ENCODE measurements at regions not wholly inside any gene's neighbourhood (a gene's known extent, or its start where the extent isn't known, plus 50 kb on each side); places are given as distances from the start of the nearest gene placed in this dataset.

DNA sequence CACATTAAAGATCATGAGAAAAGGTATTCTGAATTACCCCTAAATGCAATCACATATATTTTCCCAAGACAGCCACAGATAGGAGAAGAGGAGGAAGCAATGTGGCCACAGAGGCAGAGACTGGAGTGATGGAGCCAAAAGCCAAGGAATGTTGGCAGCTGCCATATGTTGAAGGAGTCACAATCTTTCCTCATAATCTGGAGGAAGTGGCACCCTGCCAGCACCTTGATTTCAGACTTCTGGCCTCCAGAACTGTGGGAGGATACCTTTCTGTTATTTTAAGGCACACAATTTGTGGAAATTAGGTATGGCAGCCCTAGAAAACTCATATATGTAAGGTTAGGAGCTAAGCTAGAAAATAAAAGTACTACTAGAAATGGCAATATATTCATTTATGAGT is 139.9 kb upstream of the GAS1 start:
- no peak overlapping the region for H2AFZ ChIP-seq (ENCODE audit: low read depth, low read length, poor library complexity, severe bottlenecking)
- H3K4me1 ChIP-seq (ENCODE audit: control insufficient read depth in 1 of 2, insufficient read depth in 2 of 2, low read length in 2 of 2) = no peaks in the 10 kb centered on the region
- DNase-seq (ENCODE audit: low read depth, low spot score) = no peak
- no peak overlapping the region for H3K9ac ChIP-seq (ENCODE audit: low read length)
- RAD21 ChIA-PET (ENCODE audit: low non-redundant PET in 1 of 2, low total read pairs in 2 of 2, uncharacterized antibody in 2 of 2, unreplicated experiment in 2 of 2) = no interaction called here
- no TSS peak for BruUV-seq (replicated peaks)
- no peak overlapping the region for H3K4me2 ChIP-seq (ENCODE audit: low read length)
- H3K9me3 ChIP-seq (ENCODE audit: control insufficient read depth in 1 of 2, insufficient read depth in 1 of 2, low read depth in 1 of 2, low read length in 2 of 2) = no peaks in the 10 kb centered on the region
- H4K20me1 ChIP-seq (ENCODE audit: insufficient read depth) = no peaks in the 10 kb centered on the region
- H3K4me3 ChIP-seq (replicated peaks in 1 of 2; ENCODE audit: low read depth in 1 of 2, low read length in 2 of 2) = no peak overlapping the region
- TF ChIP-seq ELF1 (IDR thresholded peaks at IDR 0.05; ENCODE audit: borderline replicate concordance, low read depth) = no peak
- intact Hi-C loops (cut with micrococcal nuclease) = no loop called here
- no peak for ATAC-seq
- no peaks in the 10 kb centered on the region for H3K79me2 ChIP-seq (ENCODE audit: insufficient read depth, low read length)
- POLR2A ChIA-PET = no interaction called here
- H3K36me3 ChIP-seq (ENCODE audit: control insufficient read depth in 1 of 2, insufficient read depth in 2 of 2, low read length in 2 of 2) = no peaks in the 10 kb centered on the region
- no peak overlapping the region for H3K27ac ChIP-seq (ENCODE audit: low read depth, low read length)
- no peaks in the 10 kb centered on the region for H3K9me2 ChIP-seq (ENCODE audit: insufficient read depth)
- H3K27me3 ChIP-seq (ENCODE audit: insufficient read depth, low read length) = peaks cover 3% of the 10 kb centered on the region; the same call in 1 of the 2 replicates
- CTCF ChIA-PET = no interaction called here

DNA sequence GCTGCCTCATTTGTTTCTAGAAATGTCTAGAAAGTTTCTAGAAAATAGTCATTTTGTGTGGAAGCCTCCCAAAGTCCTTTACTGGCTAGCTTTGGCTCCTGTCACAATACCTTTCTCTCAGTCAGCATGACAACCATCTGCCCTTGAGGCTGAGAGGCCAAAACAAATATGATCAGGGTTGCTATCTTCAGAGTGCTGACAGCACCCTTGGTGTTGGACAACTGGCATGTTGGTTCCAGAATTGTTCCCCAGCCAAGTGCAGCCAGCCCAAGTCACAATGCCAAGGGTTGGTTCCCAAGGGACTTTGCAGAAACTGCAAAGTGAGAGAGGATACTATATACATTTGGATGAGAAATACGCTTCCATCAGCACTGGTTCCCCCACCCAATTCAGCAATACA is 140.9 kb upstream of the GAS1 start:
- no peaks in the 10 kb centered on the region for H3K4me1 ChIP-seq (ENCODE audit: control insufficient read depth in 1 of 2, insufficient read depth in 2 of 2, low read length in 2 of 2)
- no peak overlapping the region for H3K27ac ChIP-seq (ENCODE audit: low read depth, low read length)
- ChIA-PET CTCF (no interaction called here), RAD21 (ENCODE audit: low non-redundant PET in 1 of 2, low total read pairs in 2 of 2, uncharacterized antibody in 2 of 2, unreplicated experiment in 2 of 2) (no interaction called here), POLR2A (no interaction called here)
- no peak overlapping the region for H3K4me3 ChIP-seq (replicated peaks in 1 of 2; ENCODE audit: low read depth in 1 of 2, low read length in 2 of 2)
- DNase-seq (ENCODE audit: low read depth, low spot score) = no peak
- no peak overlapping the region for H3K4me2 ChIP-seq (ENCODE audit: low read length)
- no peak overlapping the region for H2AFZ ChIP-seq (ENCODE audit: low read depth, low read length, poor library complexity, severe bottlenecking)
- H3K27me3 ChIP-seq (ENCODE audit: insufficient read depth, low read length) = peaks cover 3% of the 10 kb centered on the region; the same call in 1 of the 2 replicates
- H4K20me1 ChIP-seq (ENCODE audit: insufficient read depth) = no peaks in the 10 kb centered on the region
- H3K9me3 ChIP-seq (ENCODE audit: control insufficient read depth in 1 of 2, insufficient read depth in 1 of 2, low read depth in 1 of 2, low read length in 2 of 2) = no peaks in the 10 kb centered on the region
- H3K9me2 ChIP-seq (ENCODE audit: insufficient read depth) = no peaks in the 10 kb centered on the region
- H3K9ac ChIP-seq (ENCODE audit: low read length) = no peak overlapping the region
- no peak for ATAC-seq
- no peaks in the 10 kb centered on the region for H3K36me3 ChIP-seq (ENCODE audit: control insufficient read depth in 1 of 2, insufficient read depth in 2 of 2, low read length in 2 of 2)
- no peaks in the 10 kb centered on the region for H3K79me2 ChIP-seq (ENCODE audit: insufficient read depth, low read length)
- intact Hi-C loops (cut with micrococcal nuclease) = no loop called here
- BruUV-seq (replicated peaks) = no TSS peak
- no peak for TF ChIP-seq POLR2A (IDR thresholded peaks at IDR 0.05; ENCODE audit: borderline replicate concordance, extremely low read depth, insufficient read depth, insufficient read length)
- TF ChIP-seq CBX3 (IDR thresholded peaks at IDR 0.05; ENCODE audit: low read depth) = no peak
- TF ChIP-seq RAD21 (IDR thresholded peaks at IDR 0.05; ENCODE audit: low read depth) = no peak
- TF ChIP-seq, protein P1, sequence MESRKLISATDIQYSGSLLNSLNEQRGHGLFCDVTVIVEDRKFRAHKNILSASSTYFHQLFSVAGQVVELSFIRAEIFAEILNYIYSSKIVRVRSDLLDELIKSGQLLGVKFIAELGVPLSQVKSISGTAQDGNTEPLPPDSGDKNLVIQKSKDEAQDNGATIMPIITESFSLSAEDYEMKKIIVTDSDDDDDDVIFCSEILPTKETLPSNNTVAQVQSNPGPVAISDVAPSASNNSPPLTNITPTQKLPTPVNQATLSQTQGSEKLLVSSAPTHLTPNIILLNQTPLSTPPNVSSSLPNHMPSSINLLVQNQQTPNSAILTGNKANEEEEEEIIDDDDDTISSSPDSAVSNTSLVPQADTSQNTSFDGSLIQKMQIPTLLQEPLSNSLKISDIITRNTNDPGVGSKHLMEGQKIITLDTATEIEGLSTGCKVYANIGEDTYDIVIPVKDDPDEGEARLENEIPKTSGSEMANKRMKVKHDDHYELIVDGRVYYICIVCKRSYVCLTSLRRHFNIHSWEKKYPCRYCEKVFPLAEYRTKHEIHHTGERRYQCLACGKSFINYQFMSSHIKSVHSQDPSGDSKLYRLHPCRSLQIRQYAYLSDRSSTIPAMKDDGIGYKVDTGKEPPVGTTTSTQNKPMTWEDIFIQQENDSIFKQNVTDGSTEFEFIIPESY (IDR thresholded peaks at IDR 0.05; ENCODE audit: extremely low read depth, insufficient replicate concordance, low read length) = no peak
- TF ChIP-seq, protein P2, sequence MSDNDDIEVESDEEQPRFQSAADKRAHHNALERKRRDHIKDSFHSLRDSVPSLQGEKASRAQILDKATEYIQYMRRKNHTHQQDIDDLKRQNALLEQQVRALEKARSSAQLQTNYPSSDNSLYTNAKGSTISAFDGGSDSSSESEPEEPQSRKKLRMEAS (IDR thresholded peaks at IDR 0.05) = no peak
- no peak for TF ChIP-seq SRF (IDR thresholded peaks at IDR 0.05; ENCODE audit: low read depth)
- TF ChIP-seq YY1 (IDR thresholded peaks at IDR 0.05; ENCODE audit: extremely low read depth, insufficient replicate concordance, low read depth, low read length) = no peak
- no peak for TF ChIP-seq EZH2phosphoT487 (IDR thresholded peaks at IDR 0.05; ENCODE audit: borderline replicate concordance)
- TF ChIP-seq ELF1 (IDR thresholded peaks at IDR 0.05; ENCODE audit: borderline replicate concordance, low read depth) = no peak
- no peak for TF ChIP-seq SP1 (IDR thresholded peaks at IDR 0.05; ENCODE audit: low read depth)
- TF ChIP-seq, protein P3, sequence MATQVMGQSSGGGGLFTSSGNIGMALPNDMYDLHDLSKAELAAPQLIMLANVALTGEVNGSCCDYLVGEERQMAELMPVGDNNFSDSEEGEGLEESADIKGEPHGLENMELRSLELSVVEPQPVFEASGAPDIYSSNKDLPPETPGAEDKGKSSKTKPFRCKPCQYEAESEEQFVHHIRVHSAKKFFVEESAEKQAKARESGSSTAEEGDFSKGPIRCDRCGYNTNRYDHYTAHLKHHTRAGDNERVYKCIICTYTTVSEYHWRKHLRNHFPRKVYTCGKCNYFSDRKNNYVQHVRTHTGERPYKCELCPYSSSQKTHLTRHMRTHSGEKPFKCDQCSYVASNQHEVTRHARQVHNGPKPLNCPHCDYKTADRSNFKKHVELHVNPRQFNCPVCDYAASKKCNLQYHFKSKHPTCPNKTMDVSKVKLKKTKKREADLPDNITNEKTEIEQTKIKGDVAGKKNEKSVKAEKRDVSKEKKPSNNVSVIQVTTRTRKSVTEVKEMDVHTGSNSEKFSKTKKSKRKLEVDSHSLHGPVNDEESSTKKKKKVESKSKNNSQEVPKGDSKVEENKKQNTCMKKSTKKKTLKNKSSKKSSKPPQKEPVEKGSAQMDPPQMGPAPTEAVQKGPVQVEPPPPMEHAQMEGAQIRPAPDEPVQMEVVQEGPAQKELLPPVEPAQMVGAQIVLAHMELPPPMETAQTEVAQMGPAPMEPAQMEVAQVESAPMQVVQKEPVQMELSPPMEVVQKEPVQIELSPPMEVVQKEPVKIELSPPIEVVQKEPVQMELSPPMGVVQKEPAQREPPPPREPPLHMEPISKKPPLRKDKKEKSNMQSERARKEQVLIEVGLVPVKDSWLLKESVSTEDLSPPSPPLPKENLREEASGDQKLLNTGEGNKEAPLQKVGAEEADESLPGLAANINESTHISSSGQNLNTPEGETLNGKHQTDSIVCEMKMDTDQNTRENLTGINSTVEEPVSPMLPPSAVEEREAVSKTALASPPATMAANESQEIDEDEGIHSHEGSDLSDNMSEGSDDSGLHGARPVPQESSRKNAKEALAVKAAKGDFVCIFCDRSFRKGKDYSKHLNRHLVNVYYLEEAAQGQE (IDR thresholded peaks at IDR 0.05; ENCODE audit: low read depth) = no peak
- TF ChIP-seq EGR1 (IDR thresholded peaks at IDR 0.05; ENCODE audit: low read depth) = no peak
- TF ChIP-seq POLR2AphosphoS5 (IDR thresholded peaks at IDR 0.05; ENCODE audit: low read depth, low read length) = no peak
- TF ChIP-seq JUND (IDR thresholded peaks at IDR 0.05) = no peak
- no peak for TF ChIP-seq ZFX (IDR thresholded peaks at IDR 0.05)
- TF ChIP-seq, protein P4, sequence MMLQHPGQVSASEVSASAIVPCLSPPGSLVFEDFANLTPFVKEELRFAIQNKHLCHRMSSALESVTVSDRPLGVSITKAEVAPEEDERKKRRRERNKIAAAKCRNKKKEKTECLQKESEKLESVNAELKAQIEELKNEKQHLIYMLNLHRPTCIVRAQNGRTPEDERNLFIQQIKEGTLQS (IDR thresholded peaks at IDR 0.05) = no peak
- no peak for TF ChIP-seq EZH2 (IDR thresholded peaks at IDR 0.05)
- TF ChIP-seq ZNF274 (IDR thresholded peaks at IDR 0.05; ENCODE audit: low read depth, low read length) = no peak

Measured in HCT116 (cell line).